Esophagus muscularis mucosa (tissue), 4 donors: ENCODE measurements at regions not wholly inside any gene's neighbourhood (a gene's known extent, or its start where the extent isn't known, plus 50 kb on each side); places are given as distances from the start of the nearest gene placed in this dataset.

Experiments
- CTCF ChIP-seq, 3 experiments: fragments of 200-600 bp in 2 of 3; fragments of 450-650 bp in 1 of 3; sonication (generic) in 2 of 3; IDR thresholded peaks; one replicate each; pipeline ENCODE4 v1.5.1; 2017 to 2019; ENCODE audit warnings: antibody characterized with exemption in 3 of 3, mild to moderate bottlenecking in 2 of 3, moderate library complexity in 1 of 3
- EP300 ChIP-seq: sonication (generic); formaldehyde crosslinking; IDR thresholded peaks from one replicate; pipeline ENCODE4 v1.6.1; 2017; ENCODE audit warnings: antibody characterized with exemption
- POLR2A ChIP-seq: fragments of 450-650 bp; IDR thresholded peaks from one replicate; pipeline ENCODE4 v1.6.1; 2017; ENCODE audit warnings: antibody characterized with exemption, moderate library complexity, mild to moderate bottlenecking, low read depth
- POLR2AphosphoS5 ChIP-seq, 2 donors: sonication (generic); formaldehyde crosslinking; IDR thresholded peaks; one replicate each; pipeline ENCODE4 v1.6.1; 2017; ENCODE audit warnings: antibody characterized with exemption in 2 of 2

GRCh38 chr10:34003561-34003960, 669.1 kb upstream of the NRP1 start:
- TF ChIP-seq CTCF (IDR thresholded peaks at IDR 0.05) (no peak), POLR2AphosphoS5 (IDR thresholded peaks at IDR 0.05) (no peak), POLR2A (no peak), EP300 (no peak)
